Tibial nerve (tissue), 3 donors: ENCODE measurements at regions not wholly inside any gene's neighbourhood (a gene's known extent, or its start where the extent isn't known, plus 50 kb on each side); places are given as distances from the start of the nearest gene placed in this dataset.

Source experiments
- CTCF ChIP-seq, 5 experiments: fragments of 200-600 bp in 3 of 5; fragments of 450-650 bp in 2 of 5; sonication (generic) in 3 of 5; IDR thresholded peaks; one replicate each; pipeline ENCODE4 v1.5.1; 2016 to 2019; ENCODE audit warnings: antibody characterized with exemption in 5 of 5, mild to moderate bottlenecking in 3 of 5, moderate library complexity in 2 of 5
- POLR2A ChIP-seq, 2 donors: fragments of 450-650 bp; IDR thresholded peaks; one replicate each; pipeline ENCODE4 v1.6.1; 2017; ENCODE audit warnings: antibody characterized with exemption in 2 of 2, mild to moderate bottlenecking in 2 of 2, moderate library complexity in 2 of 2

GRCh38 chr13:50460358-50460757, 383.1 kb downstream of the DLEU7 start:
- TF ChIP-seq CTCF (IDR thresholded peaks at IDR 0.05) (no peak), POLR2A (IDR thresholded peaks at IDR 0.05) (no peak)
